ENCODE measurements at regions not wholly inside any gene's neighbourhood (a gene's known extent, or its start where the extent isn't known, plus 50 kb on each side); places are given as distances from the start of the nearest gene placed in this dataset.

GRCh38 chr14:76641541-76641940 is 119.7 kb upstream of the VASH1 start:
- H3K9me3 ChIP-seq (ENCODE audit: control insufficient read depth, insufficient read depth, low read length) = no peaks in the 10 kb centered on the region
- no peaks in the 10 kb centered on the region for H3F3A ChIP-seq (ENCODE audit: control insufficient read depth, insufficient read depth)
- H4K20me1 ChIP-seq (ENCODE audit: control insufficient read depth, insufficient read depth, low read depth, low read length) = no peaks in the 10 kb centered on the region
- no peak overlapping the region for H3K27ac ChIP-seq (ENCODE audit: low read depth, low read length)
- H3K4me1 ChIP-seq (ENCODE audit: control insufficient read depth, low read length) = no peaks in the 10 kb centered on the region
- H3K9me2 ChIP-seq (replicated peaks; ENCODE audit: control insufficient read depth, low read length) = no peaks in the 10 kb centered on the region
- no peak overlapping the region for H3K4me2 ChIP-seq (ENCODE audit: low read length)
- H3K4me3 ChIP-seq (ENCODE audit: low read length) = no peak overlapping the region
- H3K79me2 ChIP-seq (ENCODE audit: control insufficient read depth, low read length) = no peaks in the 10 kb centered on the region
- no peaks in the 10 kb centered on the region for H3K36me3 ChIP-seq (ENCODE audit: control insufficient read depth, low read length)
- H3K27me3 ChIP-seq (ENCODE audit: control insufficient read depth, low read length) = no peaks in the 10 kb centered on the region
- TF ChIP-seq EZH2phosphoT487 (IDR thresholded peaks at IDR 0.05; ENCODE audit: borderline replicate concordance, low read length) = no peak
- no peak for TF ChIP-seq CTCF (IDR thresholded peaks at IDR 0.05; ENCODE audit: low read depth, low read length, poor library complexity, severe bottlenecking)

- Histone ChIP-seq H3K27me3 (ENCODE audit: control insufficient read depth, low read length) (no peaks in the 10 kb centered on the region), H3F3A (ENCODE audit: control insufficient read depth, insufficient read depth) (no peaks in the 10 kb centered on the region), H4K20me1 (ENCODE audit: control insufficient read depth, insufficient read depth, low read depth, low read length) (no peaks in the 10 kb centered on the region), H3K4me2 (ENCODE audit: low read length) (no peak overlapping the region), H3K9me2 (replicated peaks; ENCODE audit: control insufficient read depth, low read length) (no peaks in the 10 kb centered on the region), H3K9me3 (ENCODE audit: control insufficient read depth, insufficient read depth, low read length) (no peaks in the 10 kb centered on the region), H3K27ac (ENCODE audit: low read depth, low read length) (no peak overlapping the region), H3K4me3 (ENCODE audit: low read length) (no peak overlapping the region), H3K4me1 (ENCODE audit: control insufficient read depth, low read length) (no peaks in the 10 kb centered on the region), H3K36me3 (ENCODE audit: control insufficient read depth, low read length) (no peaks in the 10 kb centered on the region), H3K79me2 (ENCODE audit: control insufficient read depth, low read length) (no peaks in the 10 kb centered on the region)
- no peak for TF ChIP-seq EZH2phosphoT487 (IDR thresholded peaks at IDR 0.05; ENCODE audit: borderline replicate concordance, low read length)
- no peak for TF ChIP-seq CTCF (IDR thresholded peaks at IDR 0.05; ENCODE audit: low read depth, low read length, poor library complexity, severe bottlenecking)
Observed at GRCh38 chr14:76643887-76644286, 117.4 kb upstream of the VASH1 start.

- Histone ChIP-seq H3K4me2 (ENCODE audit: low read length) (no peak overlapping the region), H3K4me3 (ENCODE audit: low read length) (no peak overlapping the region), H3K9me3 (ENCODE audit: control insufficient read depth, insufficient read depth, low read length) (no peaks in the 10 kb centered on the region), H3K79me2 (ENCODE audit: control insufficient read depth, low read length) (no peaks in the 10 kb centered on the region), H3K9me2 (replicated peaks; ENCODE audit: control insufficient read depth, low read length) (no peaks in the 10 kb centered on the region), H3K4me1 (ENCODE audit: control insufficient read depth, low read length) (no peaks in the 10 kb centered on the region), H3F3A (ENCODE audit: control insufficient read depth, insufficient read depth) (no peaks in the 10 kb centered on the region), H3K27ac (ENCODE audit: low read depth, low read length) (no peak overlapping the region), H4K20me1 (ENCODE audit: control insufficient read depth, insufficient read depth, low read depth, low read length) (no peaks in the 10 kb centered on the region), H3K36me3 (ENCODE audit: control insufficient read depth, low read length) (no peaks in the 10 kb centered on the region), H3K27me3 (ENCODE audit: control insufficient read depth, low read length) (no peaks in the 10 kb centered on the region)
- peak; percentile 55 for TF ChIP-seq CTCF (IDR thresholded peaks at IDR 0.05; ENCODE audit: low read depth, low read length, poor library complexity, severe bottlenecking)
- no peak for TF ChIP-seq EZH2phosphoT487 (IDR thresholded peaks at IDR 0.05; ENCODE audit: borderline replicate concordance, low read length)
Observed at GRCh38 chr14:76644855-76645518, 116.3 kb upstream of the VASH1 start.
